Sigmoid colon (tissue), 4 donors: ENCODE measurements at regions not wholly inside any gene's neighbourhood (a gene's known extent, or its start where the extent isn't known, plus 50 kb on each side); places are given as distances from the start of the nearest gene placed in this dataset.

Experiments used
- EP300 ChIP-seq, 4 donors: sonication (generic); formaldehyde crosslinking; IDR thresholded peaks; one replicate each; pipeline ENCODE4 v1.6.1; 2017; ENCODE audit warnings: antibody characterized with exemption in 4 of 4
- POLR2A ChIP-seq, 2 donors: fragments of 450-650 bp; IDR thresholded peaks; one replicate each; pipeline ENCODE4 v1.6.1; 2016; ENCODE audit warnings: antibody characterized with exemption in 2 of 2, mild to moderate bottlenecking in 2 of 2, moderate library complexity in 2 of 2
- POLR2AphosphoS5 ChIP-seq, 4 donors: sonication (generic); formaldehyde crosslinking; IDR thresholded peaks; one replicate each; pipeline ENCODE4 v1.6.1; 2017; ENCODE audit warnings: antibody characterized with exemption in 4 of 4
- TF ChIP-seq, protein P1 (sequence below), 4 experiments: fragments of 450-650 bp in 3 of 4; fragments of 200-600 bp in 1 of 4; IDR thresholded peaks; one replicate each; pipeline ENCODE4 v1.5.1; 2016 to 2019; ENCODE audit warnings: antibody characterized with exemption in 4 of 4, mild to moderate bottlenecking in 3 of 4, moderate library complexity in 2 of 4

DNA sequence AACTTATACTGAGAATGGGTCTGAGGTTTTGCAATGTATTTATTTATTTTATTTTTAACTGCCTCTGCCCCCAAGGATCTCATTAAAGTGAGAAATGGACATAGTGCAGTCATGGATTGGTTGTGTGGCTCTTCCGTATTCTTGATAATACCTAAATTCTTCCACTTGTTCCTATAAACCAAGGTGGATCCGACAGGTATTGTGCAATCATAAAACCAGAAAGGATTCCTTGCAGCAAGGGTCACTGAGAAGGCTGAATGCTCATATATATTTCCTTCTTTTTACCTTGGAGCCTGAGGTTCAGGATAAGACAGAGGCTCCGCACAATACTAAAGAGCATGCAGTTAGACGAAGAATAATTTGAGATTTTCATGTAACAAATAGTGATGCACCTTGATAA is 826.0 kb upstream of the SOX11 start:
- TF ChIP-seq, protein P1, sequence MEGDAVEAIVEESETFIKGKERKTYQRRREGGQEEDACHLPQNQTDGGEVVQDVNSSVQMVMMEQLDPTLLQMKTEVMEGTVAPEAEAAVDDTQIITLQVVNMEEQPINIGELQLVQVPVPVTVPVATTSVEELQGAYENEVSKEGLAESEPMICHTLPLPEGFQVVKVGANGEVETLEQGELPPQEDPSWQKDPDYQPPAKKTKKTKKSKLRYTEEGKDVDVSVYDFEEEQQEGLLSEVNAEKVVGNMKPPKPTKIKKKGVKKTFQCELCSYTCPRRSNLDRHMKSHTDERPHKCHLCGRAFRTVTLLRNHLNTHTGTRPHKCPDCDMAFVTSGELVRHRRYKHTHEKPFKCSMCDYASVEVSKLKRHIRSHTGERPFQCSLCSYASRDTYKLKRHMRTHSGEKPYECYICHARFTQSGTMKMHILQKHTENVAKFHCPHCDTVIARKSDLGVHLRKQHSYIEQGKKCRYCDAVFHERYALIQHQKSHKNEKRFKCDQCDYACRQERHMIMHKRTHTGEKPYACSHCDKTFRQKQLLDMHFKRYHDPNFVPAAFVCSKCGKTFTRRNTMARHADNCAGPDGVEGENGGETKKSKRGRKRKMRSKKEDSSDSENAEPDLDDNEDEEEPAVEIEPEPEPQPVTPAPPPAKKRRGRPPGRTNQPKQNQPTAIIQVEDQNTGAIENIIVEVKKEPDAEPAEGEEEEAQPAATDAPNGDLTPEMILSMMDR (IDR thresholded peaks at IDR 0.05), result no peak
- TF ChIP-seq POLR2AphosphoS5 (IDR thresholded peaks at IDR 0.05) (no peak), EP300 (IDR thresholded peaks at IDR 0.05) (no peak), POLR2A (IDR thresholded peaks at IDR 0.05) (no peak)
